ENCODE measurements at regions not wholly inside any gene's neighbourhood (a gene's known extent, or its start where the extent isn't known, plus 50 kb on each side); places are given as distances from the start of the nearest gene placed in this dataset.

DNA sequence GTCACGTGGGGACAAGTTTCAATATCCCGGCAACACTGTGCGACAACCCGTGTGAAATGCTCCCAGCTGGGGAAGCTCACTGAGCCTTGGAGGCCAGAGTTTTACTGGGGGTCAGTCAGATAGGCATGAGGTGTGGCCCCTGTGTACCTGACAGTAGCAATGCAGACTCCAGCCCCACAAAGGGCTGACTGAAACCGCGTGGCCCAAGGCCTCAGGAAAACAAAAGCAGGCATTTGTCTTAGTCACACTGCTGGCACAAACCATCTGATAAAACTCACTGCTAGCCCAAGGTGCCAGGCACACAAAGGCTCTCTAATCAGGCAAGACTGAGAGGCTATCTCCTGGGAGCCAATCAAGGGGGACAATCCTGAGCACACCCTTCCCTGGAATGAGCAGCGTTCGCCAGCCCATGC, 786.6 kb upstream of the RAB6C start:
- TF ChIP-seq POLR2AphosphoS5 (IDR thresholded peaks at IDR 0.05; ENCODE audit: control insufficient read depth, insufficient read depth, low read depth, low read length) (no peak), ZBTB40 (IDR thresholded peaks at IDR 0.05) (no peak), ZBTB40 (CRISPR knock-in tag; IDR thresholded peaks at IDR 0.05) (no peak), ZNF766 (CRISPR knock-in tag; conservative IDR thresholded peaks at IDR 0.05) (no peak), ILF3 (IDR thresholded peaks at IDR 0.05; ENCODE audit: borderline replicate concordance) (no peak), CREM (IDR thresholded peaks at IDR 0.05; ENCODE audit: low read depth) (no peak), CBX1 (IDR thresholded peaks at IDR 0.05; ENCODE audit: low read depth) (no peak), CTCF (IDR thresholded peaks at IDR 0.05 in 2 of 3, conservative IDR thresholded peaks at IDR 0.05 in 1 of 3; ENCODE audit: insufficient read depth in 2 of 3, low read depth in 1 of 3, low read length in 3 of 3) (no peak)
- TF ChIP-seq, protein P1, sequence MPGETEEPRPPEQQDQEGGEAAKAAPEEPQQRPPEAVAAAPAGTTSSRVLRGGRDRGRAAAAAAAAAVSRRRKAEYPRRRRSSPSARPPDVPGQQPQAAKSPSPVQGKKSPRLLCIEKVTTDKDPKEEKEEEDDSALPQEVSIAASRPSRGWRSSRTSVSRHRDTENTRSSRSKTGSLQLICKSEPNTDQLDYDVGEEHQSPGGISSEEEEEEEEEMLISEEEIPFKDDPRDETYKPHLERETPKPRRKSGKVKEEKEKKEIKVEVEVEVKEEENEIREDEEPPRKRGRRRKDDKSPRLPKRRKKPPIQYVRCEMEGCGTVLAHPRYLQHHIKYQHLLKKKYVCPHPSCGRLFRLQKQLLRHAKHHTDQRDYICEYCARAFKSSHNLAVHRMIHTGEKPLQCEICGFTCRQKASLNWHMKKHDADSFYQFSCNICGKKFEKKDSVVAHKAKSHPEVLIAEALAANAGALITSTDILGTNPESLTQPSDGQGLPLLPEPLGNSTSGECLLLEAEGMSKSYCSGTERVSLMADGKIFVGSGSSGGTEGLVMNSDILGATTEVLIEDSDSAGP (CRISPR knock-in tag; IDR thresholded peaks at IDR 0.05): no peak
- TF ChIP-seq, protein P2, sequence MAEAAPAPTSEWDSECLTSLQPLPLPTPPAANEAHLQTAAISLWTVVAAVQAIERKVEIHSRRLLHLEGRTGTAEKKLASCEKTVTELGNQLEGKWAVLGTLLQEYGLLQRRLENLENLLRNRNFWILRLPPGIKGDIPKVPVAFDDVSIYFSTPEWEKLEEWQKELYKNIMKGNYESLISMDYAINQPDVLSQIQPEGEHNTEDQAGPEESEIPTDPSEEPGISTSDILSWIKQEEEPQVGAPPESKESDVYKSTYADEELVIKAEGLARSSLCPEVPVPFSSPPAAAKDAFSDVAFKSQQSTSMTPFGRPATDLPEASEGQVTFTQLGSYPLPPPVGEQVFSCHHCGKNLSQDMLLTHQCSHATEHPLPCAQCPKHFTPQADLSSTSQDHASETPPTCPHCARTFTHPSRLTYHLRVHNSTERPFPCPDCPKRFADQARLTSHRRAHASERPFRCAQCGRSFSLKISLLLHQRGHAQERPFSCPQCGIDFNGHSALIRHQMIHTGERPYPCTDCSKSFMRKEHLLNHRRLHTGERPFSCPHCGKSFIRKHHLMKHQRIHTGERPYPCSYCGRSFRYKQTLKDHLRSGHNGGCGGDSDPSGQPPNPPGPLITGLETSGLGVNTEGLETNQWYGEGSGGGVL (CRISPR knock-in tag; IDR thresholded peaks at IDR 0.05): no peak
- TF ChIP-seq, protein P3, sequence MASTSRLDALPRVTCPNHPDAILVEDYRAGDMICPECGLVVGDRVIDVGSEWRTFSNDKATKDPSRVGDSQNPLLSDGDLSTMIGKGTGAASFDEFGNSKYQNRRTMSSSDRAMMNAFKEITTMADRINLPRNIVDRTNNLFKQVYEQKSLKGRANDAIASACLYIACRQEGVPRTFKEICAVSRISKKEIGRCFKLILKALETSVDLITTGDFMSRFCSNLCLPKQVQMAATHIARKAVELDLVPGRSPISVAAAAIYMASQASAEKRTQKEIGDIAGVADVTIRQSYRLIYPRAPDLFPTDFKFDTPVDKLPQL (IDR thresholded peaks at IDR 0.05; ENCODE audit: extremely low read depth, insufficient read length): no peak
- TF ChIP-seq, protein P4, sequence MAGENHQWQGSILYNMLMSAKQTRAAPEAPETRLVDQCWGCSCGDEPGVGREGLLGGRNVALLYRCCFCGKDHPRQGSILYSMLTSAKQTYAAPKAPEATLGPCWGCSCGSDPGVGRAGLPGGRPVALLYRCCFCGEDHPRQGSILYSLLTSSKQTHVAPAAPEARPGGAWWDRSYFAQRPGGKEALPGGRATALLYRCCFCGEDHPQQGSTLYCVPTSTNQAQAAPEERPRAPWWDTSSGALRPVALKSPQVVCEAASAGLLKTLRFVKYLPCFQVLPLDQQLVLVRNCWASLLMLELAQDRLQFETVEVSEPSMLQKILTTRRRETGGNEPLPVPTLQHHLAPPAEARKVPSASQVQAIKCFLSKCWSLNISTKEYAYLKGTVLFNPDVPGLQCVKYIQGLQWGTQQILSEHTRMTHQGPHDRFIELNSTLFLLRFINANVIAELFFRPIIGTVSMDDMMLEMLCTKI (IDR thresholded peaks at IDR 0.05; ENCODE audit: partially characterized antibody): no peak
